Endothelial cell of umbilical vein (primary cell): ENCODE measurements at regions not wholly inside any gene's neighbourhood (a gene's known extent, or its start where the extent isn't known, plus 50 kb on each side); places are given as distances from the start of the nearest gene placed in this dataset.

Experiments used
- BruUV-seq: library from RNA; stranded (reverse); fragments of 400-500 nt; replicated peaks from 2 replicates; lab custom pipeline; 2021; lab: Mats Ljungman, UMichigan
- CTCF ChIA-PET: fragments of 300-600, 350-600 bp; sonication (Branson Sonifier 250); formaldehyde crosslinking; loops from one replicate; lab custom pipeline; 2021; ENCODE audit warnings: antibody characterized with exemption, inconsistent platforms; lab: Charles Lee
- POLR2A ChIA-PET: fragments of 300-600, 350-600 bp; sonication (Branson Sonifier 250); formaldehyde crosslinking; loops from one replicate; lab custom pipeline; 2021; ENCODE audit warnings: antibody characterized with exemption, inconsistent platforms; lab: Charles Lee
- DNase-seq: peaks from one replicate; pipeline ENCODE4 v3.0.0-alpha.2; 2011; ENCODE audit warnings: low read depth, low spot score
- FAIRE-seq: peaks from 2 replicates; lab custom pipeline; 2011; peaks lifted over from hg19 to GRCh38; lab: Jason Lieb, UNC
- H2AFZ ChIP-seq: 2 replicates; pipeline ENCODE4 v1.6.0; 2012; ENCODE audit warnings: low read depth, low read length, control low read depth, inconsistent platforms
- H3K27ac ChIP-seq: 2 replicates; pipeline ENCODE4 v1.5.1; 2011; ENCODE audit warnings: low read depth, mild to moderate bottlenecking, control low read depth, low read length, moderate library complexity; ENCODE audit not compliant: insufficient read depth
- H3K27me3 ChIP-seq, 2 experiments: 2 replicates each; pipeline versions ENCODE4 v1.6.0 to v1.6.1; 2011; ENCODE audit warnings: low read length in 2 of 2, mixed read lengths in 1 of 2; ENCODE audit not compliant: control insufficient read depth in 2 of 2, insufficient read depth in 2 of 2
- H3K36me3 ChIP-seq, 2 experiments: 2 replicates in 1 of 2; 3 replicates in 1 of 2; pipeline ENCODE4 v1.5.1; 2011; ENCODE audit warnings: low read length in 2 of 2, mild to moderate bottlenecking in 1 of 2, moderate library complexity in 1 of 2; ENCODE audit not compliant: control insufficient read depth in 2 of 2, insufficient read depth in 2 of 2; ENCODE audit errors: extremely low read depth in 1 of 2
- H3K4me1 ChIP-seq: 3 replicates; pipeline ENCODE4 v1.5.1; 2011; ENCODE audit warnings: mild to moderate bottlenecking, low read length; ENCODE audit not compliant: control insufficient read depth, insufficient read depth; ENCODE audit errors: extremely low read depth
- H3K4me2 ChIP-seq: 2 replicates; pipeline ENCODE4 v1.6.1; 2011; ENCODE audit warnings: low read length, control low read depth, mixed read lengths; ENCODE audit not compliant: insufficient read depth
- H3K4me3 ChIP-seq, 3 experiments: fragments of 200-600 bp in 1 of 3; sonication (generic), shearing (Covaris generic) in 1 of 3; replicated peaks in 1 of 3; 2 replicates each; pipeline ENCODE4 v1.5.1; 2011 to 2016; ENCODE audit warnings: control low read depth in 3 of 3, low read length in 3 of 3, mild to moderate bottlenecking in 2 of 3, inconsistent platforms in 1 of 3, low read depth in 1 of 3, moderate library complexity in 1 of 3; ENCODE audit not compliant: insufficient read depth in 1 of 3
- H3K79me2 ChIP-seq: 2 replicates; pipeline ENCODE4 v1.6.0; 2012; ENCODE audit warnings: low read length, inconsistent platforms; ENCODE audit not compliant: control insufficient read depth, insufficient read depth
- H3K9ac ChIP-seq: replicated peaks from 2 replicates; pipeline ENCODE3; 2011; ENCODE audit warnings: low read length, control low read depth; ENCODE audit not compliant: insufficient read depth; ENCODE audit errors: extremely low read depth
- H3K9me1 ChIP-seq: replicated peaks from 3 replicates; pipeline ENCODE4 v1.6.0; 2011; ENCODE audit warnings: mild to moderate bottlenecking, low read length; ENCODE audit not compliant: control insufficient read depth, insufficient read depth; ENCODE audit errors: extremely low read depth
- H3K9me3 ChIP-seq: replicated peaks from 2 replicates; pipeline ENCODE4 v1.5.1; 2012; ENCODE audit warnings: low read length, inconsistent platforms; ENCODE audit not compliant: control insufficient read depth, insufficient read depth
- H4K20me1 ChIP-seq: replicated peaks from 2 replicates; pipeline ENCODE3; 2011; ENCODE audit warnings: mild to moderate bottlenecking, low read length; ENCODE audit not compliant: control insufficient read depth, insufficient read depth; ENCODE audit errors: extremely low read depth
- EZH2 ChIP-seq: IDR thresholded peaks from 2 replicates; pipeline ENCODE4 v1.6.1; 2012; ENCODE audit warnings: borderline replicate concordance, low read depth, mild to moderate bottlenecking, moderate library complexity, low read length, inconsistent platforms; ENCODE audit not compliant: severe bottlenecking
- GATA2 ChIP-seq: IDR thresholded peaks from 2 replicates; pipeline ENCODE4 v1.7.0; 2011; ENCODE audit warnings: low read depth, mild to moderate bottlenecking, moderate library complexity, mixed read lengths, low read length; ENCODE audit not compliant: insufficient read length, insufficient read depth
- JUN ChIP-seq: IDR thresholded peaks from 2 replicates; pipeline ENCODE4 v1.6.1; 2011; ENCODE audit warnings: borderline replicate concordance, low read depth; ENCODE audit not compliant: insufficient read length, insufficient read depth
- MAX ChIP-seq: IDR thresholded peaks from 2 replicates; pipeline ENCODE4 v1.6.1; 2011; ENCODE audit not compliant: insufficient read depth, insufficient read length
- MYC ChIP-seq: IDR thresholded peaks from one replicate; pipeline ENCODE4 v1.6.1; 2011; ENCODE audit warnings: mild to moderate bottlenecking, low read depth, low read length
- dilution Hi-C: fragments of 300-500 bp; cut with MboI; formaldehyde crosslinking; loops from one replicate; pipeline ENCODE4 v1.15.0; 2019; ENCODE audit warnings: low sequenced_read_pairs; ENCODE audit not compliant: extremely low pct_ligation_motif_present
- intact Hi-C: fragments of 100-400 bp; cut with micrococcal nuclease; formaldehyde crosslinking; loops from one replicate; pipeline ENCODE4 v1.10.0; 2022

GRCh38 chr11:110979696-110980095 is 265.8 kb upstream of the POU2AF2 start:
- Histone ChIP-seq H3K9ac (no peak overlapping the region), H3K27me3 (no peaks in the 10 kb centered on the region), H3K4me1 (no peaks in the 10 kb centered on the region), H3K36me3 (no peaks in the 10 kb centered on the region), H3K9me1 (no peaks in the 10 kb centered on the region), H3K4me2 (no peak overlapping the region), H3K4me3 (no peak overlapping the region), H3K9me3 (no peaks in the 10 kb centered on the region), H2AFZ (no peak overlapping the region), H4K20me1 (no peaks in the 10 kb centered on the region), H3K79me2 (no peaks in the 10 kb centered on the region), H3K27ac (no peak overlapping the region)
- DNase-seq (no peak), FAIRE-seq (no peak)
- POLR2A ChIA-PET, result no interaction called here
- CTCF ChIA-PET, result no interaction called here
- TF ChIP-seq MYC (no peak), MAX (no peak), EZH2 (no peak)
- dilution Hi-C loops (no loop called here), intact Hi-C loops (no loop called here)
- no TSS peak for BruUV-seq

- H3K79me2 ChIP-seq, result no peaks in the 10 kb centered on the region
- intact Hi-C loops, result no loop called here
- H3K36me3 ChIP-seq, result no peaks in the 10 kb centered on the region
- no peak overlapping the region for H3K4me3 ChIP-seq
- no peak overlapping the region for H3K4me2 ChIP-seq
- FAIRE-seq (no peak), DNase-seq (no peak)
- H3K9me1 ChIP-seq, result no peaks in the 10 kb centered on the region
- CTCF ChIA-PET, result no interaction called here
- no peaks in the 10 kb centered on the region for H3K27me3 ChIP-seq
- H4K20me1 ChIP-seq, result no peaks in the 10 kb centered on the region
- TF ChIP-seq JUN (no peak), GATA2 (no peak), MYC (no peak)
- H3K27ac ChIP-seq, result no peak overlapping the region
- H3K9me3 ChIP-seq, result no peaks in the 10 kb centered on the region
- POLR2A ChIA-PET, result no interaction called here
- no TSS peak for BruUV-seq
- no peak overlapping the region for H3K9ac ChIP-seq
- no peaks in the 10 kb centered on the region for H3K4me1 ChIP-seq
- no peak overlapping the region for H2AFZ ChIP-seq
- dilution Hi-C loops, result no loop called here
Observed at GRCh38 chr11:110977661-110978060, 265.4 kb upstream of the ARHGAP20 start.
